ENCODE measurements at regions not wholly inside any gene's neighbourhood (a gene's known extent, or its start where the extent isn't known, plus 50 kb on each side); places are given as distances from the start of the nearest gene placed in this dataset.

DNA sequence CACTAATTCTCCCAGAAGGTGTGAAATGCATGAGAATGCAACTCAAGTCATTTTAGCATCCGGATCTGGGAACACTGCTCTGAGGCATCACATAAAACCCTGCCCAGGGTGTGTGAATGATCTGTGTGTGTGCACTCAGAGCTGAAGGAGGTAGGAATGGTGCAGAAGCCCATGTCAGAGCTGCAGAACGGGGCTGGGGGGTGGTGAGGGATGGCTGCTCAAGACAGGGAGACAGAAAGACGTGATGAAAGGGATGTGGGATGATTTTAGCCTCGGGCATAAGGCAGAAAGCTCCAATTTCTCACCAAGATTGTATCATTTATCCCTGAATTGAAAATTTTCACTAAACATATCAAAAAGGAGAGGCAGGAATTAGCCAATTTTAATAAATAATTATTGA is 369.1 kb downstream of the EIPR1 start:
- Histone ChIP-seq H3K9me2 (ENCODE audit: insufficient read depth) (no peaks in the 10 kb centered on the region), H3K4me3 (replicated peaks in 1 of 2; ENCODE audit: low read depth in 1 of 2, low read length in 2 of 2) (no peak overlapping the region), H3K9ac (ENCODE audit: low read length) (no peak overlapping the region), H3K4me2 (ENCODE audit: low read length) (no peak overlapping the region), H3K79me2 (ENCODE audit: insufficient read depth, low read length) (no peaks in the 10 kb centered on the region), H4K20me1 (ENCODE audit: insufficient read depth) (no peaks in the 10 kb centered on the region), H3K36me3 (ENCODE audit: control insufficient read depth in 1 of 2, insufficient read depth in 2 of 2, low read length in 2 of 2) (no peaks in the 10 kb centered on the region), H3K9me3 (ENCODE audit: control insufficient read depth in 1 of 2, insufficient read depth in 1 of 2, low read depth in 1 of 2, low read length in 2 of 2) (no peaks in the 10 kb centered on the region), H3K27me3 (ENCODE audit: insufficient read depth, low read length) (peaks cover 53% of the 10 kb centered on the region), H3K4me1 (ENCODE audit: control insufficient read depth in 1 of 2, insufficient read depth in 2 of 2, low read length in 2 of 2) (no peaks in the 10 kb centered on the region), H3K27ac (ENCODE audit: low read depth, low read length) (no peak overlapping the region), H2AFZ (ENCODE audit: low read depth, low read length, poor library complexity, severe bottlenecking) (no peak overlapping the region)
- ATAC-seq, result no peak
- no TSS peak for BruUV-seq (replicated peaks)
- POLR2A ChIA-PET, result no interaction called here
- DNase-seq (ENCODE audit: low read depth, low spot score), result no peak
- CTCF ChIA-PET, result no interaction called here
- RAD21 ChIA-PET (ENCODE audit: low non-redundant PET in 1 of 2, low total read pairs in 2 of 2, uncharacterized antibody in 2 of 2, unreplicated experiment in 2 of 2), result no interaction called here
- intact Hi-C loops (cut with micrococcal nuclease), result no loop called here
- no peak for TF ChIP-seq RAD21 (IDR thresholded peaks at IDR 0.05; ENCODE audit: low read depth)
- no peak for TF ChIP-seq YY1 (IDR thresholded peaks at IDR 0.05; ENCODE audit: extremely low read depth, insufficient replicate concordance, low read depth, low read length)
- TF ChIP-seq POLR2AphosphoS5 (IDR thresholded peaks at IDR 0.05; ENCODE audit: low read depth, low read length), result no peak
- no peak for TF ChIP-seq ZNF274 (IDR thresholded peaks at IDR 0.05; ENCODE audit: low read depth, low read length)
- TF ChIP-seq, protein P1, sequence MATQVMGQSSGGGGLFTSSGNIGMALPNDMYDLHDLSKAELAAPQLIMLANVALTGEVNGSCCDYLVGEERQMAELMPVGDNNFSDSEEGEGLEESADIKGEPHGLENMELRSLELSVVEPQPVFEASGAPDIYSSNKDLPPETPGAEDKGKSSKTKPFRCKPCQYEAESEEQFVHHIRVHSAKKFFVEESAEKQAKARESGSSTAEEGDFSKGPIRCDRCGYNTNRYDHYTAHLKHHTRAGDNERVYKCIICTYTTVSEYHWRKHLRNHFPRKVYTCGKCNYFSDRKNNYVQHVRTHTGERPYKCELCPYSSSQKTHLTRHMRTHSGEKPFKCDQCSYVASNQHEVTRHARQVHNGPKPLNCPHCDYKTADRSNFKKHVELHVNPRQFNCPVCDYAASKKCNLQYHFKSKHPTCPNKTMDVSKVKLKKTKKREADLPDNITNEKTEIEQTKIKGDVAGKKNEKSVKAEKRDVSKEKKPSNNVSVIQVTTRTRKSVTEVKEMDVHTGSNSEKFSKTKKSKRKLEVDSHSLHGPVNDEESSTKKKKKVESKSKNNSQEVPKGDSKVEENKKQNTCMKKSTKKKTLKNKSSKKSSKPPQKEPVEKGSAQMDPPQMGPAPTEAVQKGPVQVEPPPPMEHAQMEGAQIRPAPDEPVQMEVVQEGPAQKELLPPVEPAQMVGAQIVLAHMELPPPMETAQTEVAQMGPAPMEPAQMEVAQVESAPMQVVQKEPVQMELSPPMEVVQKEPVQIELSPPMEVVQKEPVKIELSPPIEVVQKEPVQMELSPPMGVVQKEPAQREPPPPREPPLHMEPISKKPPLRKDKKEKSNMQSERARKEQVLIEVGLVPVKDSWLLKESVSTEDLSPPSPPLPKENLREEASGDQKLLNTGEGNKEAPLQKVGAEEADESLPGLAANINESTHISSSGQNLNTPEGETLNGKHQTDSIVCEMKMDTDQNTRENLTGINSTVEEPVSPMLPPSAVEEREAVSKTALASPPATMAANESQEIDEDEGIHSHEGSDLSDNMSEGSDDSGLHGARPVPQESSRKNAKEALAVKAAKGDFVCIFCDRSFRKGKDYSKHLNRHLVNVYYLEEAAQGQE (IDR thresholded peaks at IDR 0.05; ENCODE audit: low read depth), result no peak
- TF ChIP-seq CEBPB (IDR thresholded peaks at IDR 0.05; ENCODE audit: low read depth), result no peak
- TF ChIP-seq CBX3 (IDR thresholded peaks at IDR 0.05; ENCODE audit: low read depth), result no peak
- TF ChIP-seq, protein P2, sequence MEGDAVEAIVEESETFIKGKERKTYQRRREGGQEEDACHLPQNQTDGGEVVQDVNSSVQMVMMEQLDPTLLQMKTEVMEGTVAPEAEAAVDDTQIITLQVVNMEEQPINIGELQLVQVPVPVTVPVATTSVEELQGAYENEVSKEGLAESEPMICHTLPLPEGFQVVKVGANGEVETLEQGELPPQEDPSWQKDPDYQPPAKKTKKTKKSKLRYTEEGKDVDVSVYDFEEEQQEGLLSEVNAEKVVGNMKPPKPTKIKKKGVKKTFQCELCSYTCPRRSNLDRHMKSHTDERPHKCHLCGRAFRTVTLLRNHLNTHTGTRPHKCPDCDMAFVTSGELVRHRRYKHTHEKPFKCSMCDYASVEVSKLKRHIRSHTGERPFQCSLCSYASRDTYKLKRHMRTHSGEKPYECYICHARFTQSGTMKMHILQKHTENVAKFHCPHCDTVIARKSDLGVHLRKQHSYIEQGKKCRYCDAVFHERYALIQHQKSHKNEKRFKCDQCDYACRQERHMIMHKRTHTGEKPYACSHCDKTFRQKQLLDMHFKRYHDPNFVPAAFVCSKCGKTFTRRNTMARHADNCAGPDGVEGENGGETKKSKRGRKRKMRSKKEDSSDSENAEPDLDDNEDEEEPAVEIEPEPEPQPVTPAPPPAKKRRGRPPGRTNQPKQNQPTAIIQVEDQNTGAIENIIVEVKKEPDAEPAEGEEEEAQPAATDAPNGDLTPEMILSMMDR (IDR thresholded peaks at IDR 0.05 in 2 of 3, conservative IDR thresholded peaks at IDR 0.05 in 1 of 3; ENCODE audit: borderline replicate concordance in 1 of 3, insufficient read depth in 1 of 3, low read depth in 2 of 3, low read length in 2 of 3), result no peak
- TF ChIP-seq TCF7L2 (IDR thresholded peaks at IDR 0.05; ENCODE audit: borderline replicate concordance, extremely low read depth, insufficient read depth, insufficient read length), result no peak
- TF ChIP-seq EGR1 (IDR thresholded peaks at IDR 0.05; ENCODE audit: low read depth), result no peak
- TF ChIP-seq EZH2 (IDR thresholded peaks at IDR 0.05), result no peak
- no peak for TF ChIP-seq ZFX (IDR thresholded peaks at IDR 0.05)

Measured in HCT116 (cell line).